ENCODE measurements at regions not wholly inside any gene's neighbourhood (a gene's known extent, or its start where the extent isn't known, plus 50 kb on each side); places are given as distances from the start of the nearest gene placed in this dataset.

DNA sequence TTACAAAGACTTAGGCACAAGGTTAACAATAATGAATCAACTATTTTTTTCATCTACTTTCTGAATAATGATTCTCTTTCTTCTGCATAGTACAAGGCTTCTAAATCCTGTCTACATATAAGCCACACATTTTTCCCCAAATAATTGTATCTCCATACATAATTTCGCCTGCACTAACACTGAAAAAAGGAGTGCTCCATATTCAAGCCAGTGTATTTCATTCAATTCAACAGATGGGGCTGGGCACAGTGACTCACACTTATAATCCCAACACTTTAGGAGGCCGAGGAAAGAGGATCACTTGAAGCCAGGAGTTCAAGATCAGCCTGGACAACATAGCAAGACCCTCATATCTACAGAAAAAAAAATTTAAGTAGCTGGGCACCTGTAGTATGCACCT is 86.0 kb upstream of the ZNF800 start:
- TF ChIP-seq, protein P1, sequence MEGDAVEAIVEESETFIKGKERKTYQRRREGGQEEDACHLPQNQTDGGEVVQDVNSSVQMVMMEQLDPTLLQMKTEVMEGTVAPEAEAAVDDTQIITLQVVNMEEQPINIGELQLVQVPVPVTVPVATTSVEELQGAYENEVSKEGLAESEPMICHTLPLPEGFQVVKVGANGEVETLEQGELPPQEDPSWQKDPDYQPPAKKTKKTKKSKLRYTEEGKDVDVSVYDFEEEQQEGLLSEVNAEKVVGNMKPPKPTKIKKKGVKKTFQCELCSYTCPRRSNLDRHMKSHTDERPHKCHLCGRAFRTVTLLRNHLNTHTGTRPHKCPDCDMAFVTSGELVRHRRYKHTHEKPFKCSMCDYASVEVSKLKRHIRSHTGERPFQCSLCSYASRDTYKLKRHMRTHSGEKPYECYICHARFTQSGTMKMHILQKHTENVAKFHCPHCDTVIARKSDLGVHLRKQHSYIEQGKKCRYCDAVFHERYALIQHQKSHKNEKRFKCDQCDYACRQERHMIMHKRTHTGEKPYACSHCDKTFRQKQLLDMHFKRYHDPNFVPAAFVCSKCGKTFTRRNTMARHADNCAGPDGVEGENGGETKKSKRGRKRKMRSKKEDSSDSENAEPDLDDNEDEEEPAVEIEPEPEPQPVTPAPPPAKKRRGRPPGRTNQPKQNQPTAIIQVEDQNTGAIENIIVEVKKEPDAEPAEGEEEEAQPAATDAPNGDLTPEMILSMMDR (conservative IDR thresholded peaks at IDR 0.05): no peak
- no peak for TF ChIP-seq EZH2 (IDR thresholded peaks at IDR 0.05; ENCODE audit: low read depth)

Measured in PC-9 (cell line).